Right atrium auricular region (tissue), 2 donors: ENCODE measurements at regions not wholly inside any gene's neighbourhood (a gene's known extent, or its start where the extent isn't known, plus 50 kb on each side); places are given as distances from the start of the nearest gene placed in this dataset.
"Not testable (repeated sequence)": the region's sequence is repeated elsewhere in the genome, so short reads cannot be mapped to it uniquely, and the experiment has no call there.

Source experiments
- DNase-seq: peaks from one replicate; pipeline ENCODE4 v3.0.0-alpha.2; 2019; ENCODE audit warnings: low spot score
- H3K27ac ChIP-seq, 2 donors: fragments of 200-600 bp; sonication (generic); 1 replicate in 1 of 2; 2 replicates in 1 of 2; pipeline ENCODE4 v1.5.1; 2016 to 2019
- H3K27me3 ChIP-seq, 2 donors: fragments of 200-600 bp; sonication (generic); one replicate each; pipeline versions ENCODE4 v1.5.1 to v1.6.0; 2017 to 2019
- H3K36me3 ChIP-seq: fragments of 200-600 bp; sonication (generic); one replicate; pipeline ENCODE4 v1.5.1; 2016
- H3K4me1 ChIP-seq, 2 donors: fragments of 200-600 bp; sonication (generic); one replicate each; pipeline versions ENCODE4 v1.5.1 to v1.6.0; 2017 to 2019
- H3K4me3 ChIP-seq, 2 donors: fragments of 200-600 bp; sonication (generic); 1 replicate in 1 of 2; 2 replicates in 1 of 2; pipeline ENCODE4 v1.5.1; 2017 to 2019; ENCODE audit warnings: mild to moderate bottlenecking in 1 of 2, moderate library complexity in 1 of 2
- H3K9me3 ChIP-seq, 2 donors: fragments of 200-600 bp; sonication (generic); one replicate each; pipeline ENCODE4 v1.5.1; 2019
- TF ChIP-seq, protein P1 (sequence below), 2 donors: fragments of 200-600 bp; sonication (generic); IDR thresholded peaks; one replicate each; pipeline ENCODE4 v1.5.1; 2019; ENCODE audit warnings: antibody characterized with exemption in 2 of 2

DNA sequence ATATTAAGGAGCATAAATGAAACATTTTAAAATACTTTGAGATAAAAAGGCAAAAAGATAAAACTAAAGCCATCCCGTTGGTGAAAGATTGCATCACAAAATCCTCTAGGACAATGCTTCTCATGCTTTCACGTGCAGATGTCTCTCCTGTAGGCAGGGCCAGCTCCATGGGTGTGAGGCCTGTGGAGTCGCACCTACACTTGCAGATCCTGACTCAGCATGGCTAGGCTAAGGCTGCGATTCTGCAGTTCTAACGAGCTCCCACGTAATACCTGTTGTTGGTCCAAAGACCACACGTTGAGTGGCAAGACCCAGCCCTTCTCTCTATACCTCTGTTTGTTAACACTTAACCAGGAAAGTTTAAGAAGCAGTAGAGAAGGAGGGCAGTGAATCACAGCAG, 62.1 kb upstream of the CAPRIN1 start:
- DNase-seq, result no peak
- Histone ChIP-seq H3K27me3 (no peaks in the 10 kb centered on the region), H3K4me3 (no peak overlapping the region), H3K4me1 (no peaks in the 10 kb centered on the region), H3K27ac (no peak overlapping the region), H3K36me3 (no peaks in the 10 kb centered on the region), H3K9me3 (no peaks in the 10 kb centered on the region)
- TF ChIP-seq, protein P1, sequence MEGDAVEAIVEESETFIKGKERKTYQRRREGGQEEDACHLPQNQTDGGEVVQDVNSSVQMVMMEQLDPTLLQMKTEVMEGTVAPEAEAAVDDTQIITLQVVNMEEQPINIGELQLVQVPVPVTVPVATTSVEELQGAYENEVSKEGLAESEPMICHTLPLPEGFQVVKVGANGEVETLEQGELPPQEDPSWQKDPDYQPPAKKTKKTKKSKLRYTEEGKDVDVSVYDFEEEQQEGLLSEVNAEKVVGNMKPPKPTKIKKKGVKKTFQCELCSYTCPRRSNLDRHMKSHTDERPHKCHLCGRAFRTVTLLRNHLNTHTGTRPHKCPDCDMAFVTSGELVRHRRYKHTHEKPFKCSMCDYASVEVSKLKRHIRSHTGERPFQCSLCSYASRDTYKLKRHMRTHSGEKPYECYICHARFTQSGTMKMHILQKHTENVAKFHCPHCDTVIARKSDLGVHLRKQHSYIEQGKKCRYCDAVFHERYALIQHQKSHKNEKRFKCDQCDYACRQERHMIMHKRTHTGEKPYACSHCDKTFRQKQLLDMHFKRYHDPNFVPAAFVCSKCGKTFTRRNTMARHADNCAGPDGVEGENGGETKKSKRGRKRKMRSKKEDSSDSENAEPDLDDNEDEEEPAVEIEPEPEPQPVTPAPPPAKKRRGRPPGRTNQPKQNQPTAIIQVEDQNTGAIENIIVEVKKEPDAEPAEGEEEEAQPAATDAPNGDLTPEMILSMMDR (IDR thresholded peaks at IDR 0.05), result no peak

DNA sequence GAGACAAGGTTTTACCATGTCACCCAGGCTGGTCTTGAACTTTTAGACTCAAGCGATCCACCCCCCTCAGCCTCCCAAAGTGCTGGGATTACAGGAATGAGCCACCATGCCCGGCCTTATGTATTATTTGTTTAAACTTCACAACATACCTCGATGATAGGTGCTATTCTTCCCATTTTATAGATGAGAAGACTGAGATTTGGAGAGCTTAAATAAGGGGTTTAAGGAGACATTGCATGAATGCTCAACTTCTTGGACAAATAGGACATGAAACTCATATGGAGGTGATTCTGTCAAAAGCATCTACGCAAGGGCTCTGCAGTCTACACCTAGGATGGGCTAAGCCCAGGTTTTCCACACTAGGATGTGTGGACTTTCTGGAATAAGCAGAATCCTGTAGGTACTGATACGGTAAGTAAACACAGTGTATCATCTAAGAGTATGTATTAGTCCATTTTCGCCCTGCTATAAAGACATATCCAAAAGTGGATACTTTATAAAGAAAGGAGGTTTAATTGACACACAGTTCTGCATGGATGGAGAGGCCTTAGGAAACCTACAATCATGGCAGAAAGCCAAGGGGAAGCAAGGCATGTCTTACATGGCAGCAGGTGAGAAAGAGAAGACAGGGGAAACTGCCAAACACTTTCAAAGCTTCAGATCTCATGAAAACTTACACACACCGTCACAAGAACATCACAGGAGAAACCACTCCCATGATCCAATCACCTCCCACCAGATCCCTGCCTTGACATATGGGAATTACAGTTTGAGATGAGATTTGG, 62.8 kb upstream of the CAPRIN1 start:
- Histone ChIP-seq H3K4me3 (no peak overlapping the region), H3K27me3 (no peaks in the 10 kb centered on the region), H3K36me3 (no peaks in the 10 kb centered on the region), H3K4me1 (no peaks in the 10 kb centered on the region), H3K27ac (no peak overlapping the region), H3K9me3 (no peaks in the 10 kb centered on the region)
- TF ChIP-seq, protein P1 (IDR thresholded peaks at IDR 0.05), result no peak
- DNase-seq, result no peak

DNA sequence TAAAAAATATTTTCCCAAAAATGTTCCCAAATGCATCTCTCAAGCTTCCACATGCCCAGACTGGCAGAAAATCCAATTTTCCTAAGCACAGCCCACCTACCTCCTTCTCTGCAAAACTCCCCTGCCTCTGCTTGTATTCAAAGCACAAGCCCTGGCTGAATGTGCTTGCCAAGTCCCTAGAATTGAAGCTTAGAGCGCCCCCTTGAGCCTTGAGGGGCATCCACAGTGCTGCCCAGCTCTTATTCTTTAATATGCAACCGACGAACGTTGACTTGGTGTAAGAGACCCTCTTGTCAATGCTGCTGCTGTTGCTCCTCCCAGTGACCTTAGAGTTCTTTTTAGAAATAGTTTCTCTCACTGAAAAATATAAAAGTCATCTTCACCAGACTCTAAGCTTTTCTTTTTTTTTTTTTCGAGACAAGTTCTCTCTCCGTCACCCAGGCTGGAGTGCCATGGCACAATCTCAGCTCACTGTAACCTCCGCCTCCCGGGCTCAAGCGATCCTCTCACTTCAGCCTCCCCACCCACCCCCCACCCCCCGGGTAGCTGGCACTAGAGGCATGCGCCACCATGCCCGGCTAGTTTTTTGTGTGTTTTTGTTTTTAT, 63.5 kb upstream of the CAPRIN1 start:
- Histone ChIP-seq H3K4me3 (no peak overlapping the region), H3K27me3 (no peaks in the 10 kb centered on the region), H3K4me1 (no peaks in the 10 kb centered on the region), H3K9me3 (no peaks in the 10 kb centered on the region), H3K27ac (no peak overlapping the region), H3K36me3 (no peaks in the 10 kb centered on the region)
- DNase-seq, result peak; percentile 66
- TF ChIP-seq, protein P1 (IDR thresholded peaks at IDR 0.05), result peak; percentile 58 to 84

DNA sequence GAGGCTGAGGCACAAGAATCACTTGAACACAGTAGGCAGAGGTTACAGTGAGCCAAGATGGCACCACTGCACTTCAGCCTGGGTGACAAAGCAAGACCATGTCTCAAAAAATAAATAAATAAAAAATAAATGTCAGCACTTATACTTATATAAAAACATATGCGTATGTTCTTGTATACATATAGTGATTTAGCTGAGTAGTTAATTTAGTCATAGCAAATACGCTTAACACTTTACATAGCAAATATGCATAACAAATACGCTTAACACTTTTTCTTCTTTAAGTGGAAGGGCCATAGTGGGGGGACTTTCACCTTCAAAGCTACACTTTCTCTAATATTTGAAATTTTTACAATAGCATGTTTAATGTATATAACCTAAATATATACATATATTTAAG, 64.0 kb upstream of the CAPRIN1 start:
- Histone ChIP-seq H3K9me3 (no peaks in the 10 kb centered on the region), H3K36me3 (no peaks in the 10 kb centered on the region), H3K27ac (no peak overlapping the region), H3K4me3 (no peak overlapping the region), H3K4me1 (no peaks in the 10 kb centered on the region), H3K27me3 (no peaks in the 10 kb centered on the region)
- no peak for DNase-seq
- TF ChIP-seq, protein P1 (IDR thresholded peaks at IDR 0.05), result no peak

DNA sequence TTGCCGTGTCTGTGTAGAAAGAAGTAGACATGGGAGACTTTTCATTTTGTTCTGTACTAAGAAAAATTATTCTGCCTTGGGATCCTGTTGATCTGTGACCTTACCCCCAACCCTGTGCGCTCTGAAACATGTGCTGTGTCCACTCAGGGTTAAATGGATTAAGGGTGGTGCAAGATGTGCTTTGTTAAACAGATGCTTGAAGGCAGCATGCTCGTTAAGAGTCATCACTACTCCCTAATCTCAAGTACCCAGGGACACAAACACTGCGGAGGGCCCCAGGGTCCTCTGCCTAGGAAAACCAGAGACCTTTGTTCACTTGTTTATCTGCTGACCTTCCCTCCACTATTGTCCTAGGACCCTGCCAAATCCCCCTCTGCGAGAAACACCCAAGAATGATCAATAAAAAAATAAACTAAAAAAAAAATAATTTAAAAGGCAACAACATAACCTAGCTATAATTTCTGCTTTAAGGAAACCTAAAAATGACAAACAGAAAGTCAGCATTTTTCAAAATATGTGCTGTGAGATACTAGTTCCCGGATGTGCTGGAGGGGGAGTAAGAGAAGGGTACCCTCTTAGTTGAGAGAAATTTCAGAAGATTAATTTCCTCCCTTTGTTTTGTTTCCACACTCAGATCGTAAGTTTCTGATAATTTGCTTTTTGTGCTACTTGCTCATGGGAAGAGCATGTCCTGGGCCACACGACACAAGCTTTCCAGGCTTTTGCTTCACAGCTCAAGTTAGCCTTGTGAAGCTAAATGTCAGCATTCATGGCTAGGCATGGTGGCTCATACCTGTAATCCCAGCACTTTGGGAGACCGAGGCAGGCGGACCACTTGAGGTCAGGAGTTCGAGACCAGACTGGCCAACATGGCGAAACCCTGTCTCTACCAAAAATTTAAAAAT, 64.7 kb upstream of the CAPRIN1 start:
- H3K4me1 ChIP-seq, H3K4me3 ChIP-seq: not testable (repeated sequence)

More for the DNA sequence above, 64.7 kb upstream of the CAPRIN1 start:
- H3K36me3 ChIP-seq, H3K9me3 ChIP-seq, H3K27ac ChIP-seq, DNase-seq, H3K27me3 ChIP-seq: not testable (repeated sequence)
